ENCODE measurements at regions not wholly inside any gene's neighbourhood (a gene's known extent, or its start where the extent isn't known, plus 50 kb on each side); places are given as distances from the start of the nearest gene placed in this dataset.

GRCh38 chr6:77040568-77041195 lies 422.6 kb downstream of the HTR1B start:
- TF ChIP-seq CTCF (IDR thresholded peaks at IDR 0.05), result no peak
- no peak for TF ChIP-seq POLR2A (IDR thresholded peaks at IDR 0.05)
- TF ChIP-seq EP300 (IDR thresholded peaks at IDR 0.05), result no peak
